ENCODE measurements at regions not wholly inside any gene's neighbourhood (a gene's known extent, or its start where the extent isn't known, plus 50 kb on each side); places are given as distances from the start of the nearest gene placed in this dataset.
"Not testable (repeated sequence)": the region's sequence is repeated elsewhere in the genome, so short reads cannot be mapped to it uniquely, and the experiment has no call there.

DNA sequence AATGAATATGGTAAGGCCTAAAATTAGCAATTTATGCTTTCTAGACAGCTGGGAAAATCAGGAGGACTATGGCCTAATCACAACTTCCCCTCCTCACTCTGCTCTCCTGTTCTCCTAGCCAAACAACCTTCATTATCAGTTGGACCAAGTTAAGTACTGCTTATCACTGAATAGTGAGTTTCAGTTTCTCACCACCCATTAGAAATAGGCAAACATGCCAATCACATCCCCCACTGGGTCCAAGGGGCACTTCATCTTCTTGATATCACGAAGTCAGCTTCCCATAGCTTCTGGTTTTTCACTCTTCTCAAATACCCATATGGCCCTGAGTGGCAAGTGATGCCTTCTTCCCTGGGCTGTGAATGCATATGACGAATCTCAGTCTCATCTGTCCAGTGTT lies 689.6 kb downstream of the SLITRK5 start:
- no peak for DNase-seq (ENCODE audit: low read depth in 4 of 4, low spot score in 3 of 4)

DNA sequence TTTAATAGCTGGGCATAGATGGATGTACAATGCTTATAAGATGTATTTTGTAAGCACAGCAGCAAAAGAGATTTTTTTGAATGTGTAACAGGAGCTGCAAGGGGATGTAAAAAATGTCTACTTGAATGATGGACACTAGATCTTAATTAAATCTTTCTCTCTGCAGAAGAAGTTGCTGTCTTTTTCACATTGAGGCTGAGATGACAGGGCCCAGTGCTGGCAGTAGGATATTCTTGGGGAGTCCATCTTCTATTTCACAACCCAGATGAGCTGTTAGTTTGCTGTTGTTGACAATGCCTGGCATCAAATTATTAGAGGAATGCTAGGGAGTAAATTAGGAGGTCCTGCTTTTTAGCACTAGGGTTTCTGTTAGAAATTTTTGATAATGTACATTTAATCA lies 698.7 kb downstream of the SLITRK5 start:
- DNase-seq (ENCODE audit: low read depth in 4 of 4, low spot score in 3 of 4) = no peak

DNA sequence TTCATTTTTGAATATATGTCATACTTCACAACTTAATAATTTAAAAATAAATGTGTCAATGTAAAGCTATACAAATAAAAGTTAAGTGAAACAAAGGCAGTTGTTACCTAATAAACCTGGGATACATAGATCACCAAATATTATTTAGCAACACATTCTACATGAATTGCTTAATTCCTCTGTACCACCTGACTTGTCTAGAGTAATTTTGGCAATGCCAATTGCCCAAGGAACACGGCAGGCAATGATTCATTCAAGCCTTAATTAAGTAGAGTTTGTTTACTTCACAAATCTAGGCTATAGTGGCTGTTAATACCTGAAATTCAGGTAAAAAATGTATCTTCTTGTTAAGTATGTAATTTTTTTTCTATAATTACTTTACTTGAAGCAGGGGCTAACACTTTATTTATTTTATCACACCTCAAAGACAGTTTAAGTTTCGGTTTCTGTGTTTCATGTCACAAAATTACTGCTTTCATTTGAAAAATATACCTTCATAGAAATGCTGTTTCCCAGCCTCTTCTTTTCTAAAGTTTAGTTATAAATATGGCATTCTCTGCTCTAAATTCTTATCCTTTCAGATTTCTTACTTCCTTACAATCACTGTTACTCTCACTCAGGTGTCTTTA lies 705.7 kb downstream of the SLITRK5 start:
- no peak for DNase-seq (ENCODE audit: low read depth in 4 of 4, low spot score in 3 of 4)

DNA sequence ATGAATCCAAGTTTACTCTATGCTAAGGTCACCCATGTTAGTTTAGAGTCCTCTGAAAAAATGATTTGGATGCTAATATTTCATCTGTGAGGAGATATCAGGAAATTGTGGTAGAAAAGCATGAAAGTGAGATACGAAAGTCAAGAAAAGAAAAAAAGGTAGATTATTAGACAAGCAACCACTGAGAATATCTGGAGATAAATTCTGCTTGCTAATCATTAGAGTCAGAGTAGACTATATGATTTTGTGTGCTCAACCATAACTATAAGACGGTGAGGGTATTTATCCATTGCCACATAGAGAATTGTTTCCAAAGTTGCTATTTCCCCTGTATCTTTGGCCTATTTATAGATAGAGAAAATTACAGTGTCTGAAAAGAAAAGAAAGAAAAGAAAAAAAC lies 706.7 kb downstream of the SLITRK5 start:
- no peak for DNase-seq (ENCODE audit: low read depth in 4 of 4, low spot score in 3 of 4)

DNA sequence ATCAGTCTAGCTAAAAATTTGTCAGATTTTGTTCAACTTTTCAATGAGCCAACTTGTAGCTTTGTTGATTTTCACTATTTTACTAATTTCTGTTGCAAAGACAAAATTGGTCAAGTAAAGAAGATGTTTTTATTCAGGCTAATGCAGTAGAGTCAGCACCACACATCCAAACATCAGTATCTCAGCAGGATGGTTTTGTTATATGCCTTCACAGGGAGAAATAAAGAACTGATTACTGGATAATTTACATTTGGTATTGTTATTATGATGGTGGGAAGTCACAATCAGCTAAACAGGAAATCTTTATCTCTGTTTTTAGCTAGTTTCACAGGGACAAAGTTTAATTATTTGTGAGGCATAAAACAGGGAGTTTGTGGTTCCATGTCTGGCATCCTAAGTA lies 713.4 kb downstream of the SLITRK5 start:
- no peak for DNase-seq (ENCODE audit: low read depth in 4 of 4, low spot score in 3 of 4)

DNA sequence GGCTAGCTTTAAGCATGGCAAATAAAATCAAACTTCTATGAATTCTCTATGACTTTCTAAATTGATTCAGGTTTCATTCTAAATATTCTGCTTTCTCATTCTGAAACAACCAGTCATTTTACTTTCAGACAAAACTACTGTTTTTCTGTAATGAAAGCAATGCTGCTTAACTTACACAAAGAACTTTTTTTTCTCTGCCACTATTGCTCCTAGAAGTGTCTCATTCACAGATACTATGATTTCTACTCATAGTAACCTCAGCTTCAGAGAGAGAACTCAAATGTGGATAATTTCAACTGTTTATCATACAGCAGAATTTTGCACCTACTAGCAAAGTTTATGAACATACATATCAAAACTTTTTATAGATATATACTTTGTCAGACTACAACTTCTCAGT lies 724.6 kb downstream of the SLITRK5 start:
- no peak for DNase-seq (ENCODE audit: low read depth in 4 of 4, low spot score in 3 of 4)

DNA sequence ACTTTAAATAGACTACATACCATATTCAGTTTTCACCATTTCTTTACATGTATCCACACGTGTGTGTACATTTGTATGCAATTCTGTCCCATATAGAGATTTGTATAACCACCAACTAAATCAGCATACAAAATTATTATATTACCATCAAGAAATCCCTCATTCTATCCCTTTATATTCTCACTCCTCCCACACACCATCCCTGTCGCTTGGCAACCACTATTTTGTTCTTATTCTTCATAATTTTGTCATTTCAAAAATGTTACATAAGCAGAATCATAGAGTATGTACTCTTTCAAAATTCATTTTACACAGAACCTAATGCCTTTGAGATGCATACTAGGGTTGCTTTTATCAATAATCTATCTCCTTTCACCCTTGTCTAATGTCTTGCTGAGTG lies 740.5 kb downstream of the SLITRK5 start:
- no peak for DNase-seq (ENCODE audit: low read depth in 4 of 4, low spot score in 3 of 4)

DNA sequence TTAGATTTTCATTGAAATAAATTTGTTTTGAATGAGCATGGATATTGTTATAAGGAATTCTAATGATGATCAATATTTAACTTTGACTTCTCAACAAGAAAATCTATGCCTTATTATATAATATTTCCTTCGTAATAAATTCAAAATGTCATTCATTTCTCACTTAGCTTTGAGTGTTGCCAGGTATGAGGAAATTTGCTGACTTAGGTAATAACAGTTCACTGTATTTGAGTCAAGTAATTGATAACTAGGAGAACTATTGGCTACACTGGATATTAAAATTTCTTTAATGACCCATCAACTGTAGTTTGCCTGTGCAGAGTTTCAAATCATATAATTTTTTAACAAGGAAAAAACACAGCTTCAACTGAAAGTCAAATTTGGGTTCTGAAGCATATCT lies 746.6 kb downstream of the SLITRK5 start:
- no peak for DNase-seq (ENCODE audit: low read depth in 4 of 4, low spot score in 3 of 4)

DNA sequence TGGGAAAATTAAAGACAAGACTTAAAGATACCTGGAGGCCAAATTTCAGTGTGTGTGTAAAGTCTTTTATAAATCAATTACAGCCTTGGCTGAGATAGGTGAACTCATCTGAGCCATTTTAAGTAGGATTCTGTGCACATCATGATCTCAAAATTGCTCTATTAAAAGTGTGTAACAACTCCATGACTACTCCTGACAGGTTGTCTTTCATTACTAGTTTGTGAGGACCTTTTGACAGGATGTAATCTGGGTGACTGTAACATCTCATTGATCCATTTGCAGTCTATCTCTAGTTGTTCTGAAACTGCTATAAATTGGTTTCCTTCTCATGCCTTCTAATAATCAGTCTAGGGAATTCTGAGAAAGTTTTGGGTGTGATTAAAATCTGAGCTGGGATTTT lies 753.3 kb downstream of the SLITRK5 start:
- DNase-seq (ENCODE audit: low read depth in 4 of 4, low spot score in 3 of 4) = no peak

DNA sequence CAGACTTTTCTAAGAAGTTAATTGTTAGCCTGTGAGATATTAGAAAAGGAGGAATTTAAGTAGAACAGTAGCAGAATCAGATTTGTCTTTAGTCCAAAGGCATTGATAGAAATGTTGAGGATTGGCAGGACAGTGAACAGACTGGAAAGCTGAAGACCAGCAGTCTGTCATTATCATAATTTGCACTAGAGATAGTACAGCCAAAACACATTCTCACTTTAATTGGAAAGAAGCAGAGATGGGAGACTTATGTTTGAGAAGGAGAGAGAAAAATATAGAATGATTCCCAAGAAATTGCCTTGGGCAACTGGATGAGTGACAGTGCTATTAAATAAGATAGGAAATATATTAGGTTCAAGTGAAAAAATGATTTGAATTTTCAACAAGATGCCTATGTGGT lies 755.5 kb downstream of the SLITRK5 start:
- DNase-seq (ENCODE audit: low read depth in 4 of 4, low spot score in 3 of 4) = no peak

DNA sequence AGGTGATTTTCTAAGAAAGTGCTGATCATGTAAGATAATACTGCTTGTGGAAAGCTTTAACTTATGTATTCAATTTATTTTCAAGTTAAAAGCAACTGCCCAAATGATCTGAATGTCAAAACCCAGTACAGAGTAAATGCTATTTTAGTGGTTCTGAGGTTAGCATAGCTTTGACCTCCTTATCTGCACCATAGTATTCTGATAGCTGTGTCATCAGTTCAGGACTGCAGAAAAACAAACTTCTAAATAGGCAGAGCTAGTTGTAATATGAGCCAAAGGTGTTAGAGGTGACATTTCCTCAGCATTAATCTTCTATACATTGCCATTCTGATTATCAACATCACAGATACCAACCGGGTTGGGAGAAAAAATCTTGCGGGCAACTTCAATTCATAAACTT lies 758.7 kb downstream of the SLITRK5 start:
- no peak for DNase-seq (ENCODE audit: low read depth in 4 of 4, low spot score in 3 of 4)

DNA sequence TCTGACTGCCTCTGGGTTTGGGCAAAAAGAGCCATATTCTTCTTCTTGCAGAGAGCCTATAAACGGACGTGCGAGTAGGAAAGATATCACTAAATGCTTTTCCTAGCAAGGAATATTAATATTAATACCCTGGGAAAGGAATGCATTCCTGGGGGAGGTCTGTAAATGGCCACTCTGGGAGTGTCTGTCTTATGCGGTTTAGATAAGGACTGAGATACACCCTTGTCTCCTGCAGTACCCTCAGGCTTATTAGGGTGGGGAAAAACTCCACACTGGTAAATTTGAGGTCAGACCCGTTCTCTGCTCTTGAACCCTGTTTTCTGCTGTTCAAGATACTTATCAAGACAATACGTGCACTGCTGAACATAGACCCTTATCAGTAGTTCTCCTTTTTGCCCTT lies 763.8 kb downstream of the SLITRK5 start:
- DNase-seq (ENCODE audit: low read depth in 4 of 4, low spot score in 3 of 4) = no peak

DNA sequence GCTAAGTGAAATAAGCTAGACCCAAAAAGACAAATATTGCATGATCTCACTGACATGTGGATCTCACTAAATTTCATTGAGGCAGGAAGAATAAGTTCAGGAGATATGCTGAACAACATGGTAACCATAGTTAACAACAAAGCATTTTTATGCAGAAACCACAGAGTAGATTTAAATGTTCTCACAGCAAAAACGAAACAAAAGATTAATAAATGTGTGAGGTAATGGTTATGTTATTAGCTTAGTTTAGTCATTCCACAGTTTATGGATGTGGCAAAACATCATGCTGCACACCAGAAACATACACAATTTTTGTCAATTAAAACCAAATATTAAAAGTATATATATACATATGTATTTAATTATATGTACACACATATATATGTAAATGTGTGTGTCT lies 765.8 kb downstream of the SLITRK5 start:
- no peak for DNase-seq (ENCODE audit: low read depth in 4 of 4, low spot score in 3 of 4)

DNA sequence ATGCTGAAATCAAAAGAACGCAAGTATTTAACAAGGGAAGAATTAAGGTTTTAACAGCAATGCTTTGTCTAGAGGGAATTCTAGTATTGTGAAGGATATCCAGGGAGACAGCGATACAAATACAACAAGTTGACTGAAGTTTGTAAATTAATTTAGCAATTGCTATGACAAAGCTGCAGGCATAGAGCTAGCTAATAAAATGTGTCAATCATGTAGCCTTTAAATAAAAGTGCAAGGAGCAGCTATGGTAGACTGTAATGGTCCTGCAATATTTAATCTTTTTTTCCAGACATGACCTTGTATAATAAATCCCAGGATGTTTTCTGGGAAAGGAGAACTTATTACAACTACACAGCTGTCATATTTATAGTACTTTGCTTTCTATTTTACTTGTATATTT lies 779.3 kb downstream of the SLITRK5 start:
- no peak for DNase-seq (ENCODE audit: low read depth in 4 of 4, low spot score in 3 of 4)

DNA sequence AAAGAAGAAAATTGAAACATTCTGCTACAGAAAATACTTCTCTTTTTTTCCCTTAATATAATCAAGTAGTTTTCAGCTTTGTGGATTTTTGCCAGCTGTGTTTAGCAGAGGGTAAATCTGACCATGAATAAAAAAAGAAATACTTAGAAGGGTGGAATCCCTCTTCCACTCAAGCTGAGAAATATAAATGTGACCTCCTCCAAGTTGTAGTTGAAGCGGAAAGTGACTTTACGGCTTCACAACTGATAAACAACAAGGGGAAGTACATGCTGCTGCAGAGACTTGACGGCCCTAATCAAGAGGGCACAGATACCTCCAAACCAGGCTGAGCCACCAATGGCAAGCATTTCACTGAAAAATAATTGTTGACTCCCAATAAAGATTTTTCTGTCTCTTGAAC lies 785.0 kb downstream of the SLITRK5 start:
- no peak for DNase-seq (ENCODE audit: low read depth in 4 of 4, low spot score in 3 of 4)

DNA sequence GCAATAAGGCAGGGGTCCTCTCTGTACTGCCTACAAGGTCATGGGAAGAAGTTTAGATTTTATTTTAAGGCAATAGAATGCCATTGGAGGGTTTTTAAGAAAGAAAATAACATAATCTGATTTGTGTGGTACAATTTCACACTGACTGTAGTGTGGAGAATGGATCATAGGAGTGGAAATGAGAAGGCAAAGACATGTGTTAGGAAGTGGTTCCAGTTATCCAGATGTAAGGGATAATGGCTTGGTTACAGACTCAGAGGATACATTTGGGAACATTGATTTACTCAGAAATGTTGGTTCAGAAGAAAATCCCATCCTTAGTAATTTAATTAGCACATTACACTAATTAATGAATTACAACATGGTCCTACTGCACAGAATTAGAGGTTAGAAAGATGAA lies 788.2 kb downstream of the SLITRK5 start:
- DNase-seq (ENCODE audit: low read depth in 4 of 4, low spot score in 3 of 4) = no peak

DNA sequence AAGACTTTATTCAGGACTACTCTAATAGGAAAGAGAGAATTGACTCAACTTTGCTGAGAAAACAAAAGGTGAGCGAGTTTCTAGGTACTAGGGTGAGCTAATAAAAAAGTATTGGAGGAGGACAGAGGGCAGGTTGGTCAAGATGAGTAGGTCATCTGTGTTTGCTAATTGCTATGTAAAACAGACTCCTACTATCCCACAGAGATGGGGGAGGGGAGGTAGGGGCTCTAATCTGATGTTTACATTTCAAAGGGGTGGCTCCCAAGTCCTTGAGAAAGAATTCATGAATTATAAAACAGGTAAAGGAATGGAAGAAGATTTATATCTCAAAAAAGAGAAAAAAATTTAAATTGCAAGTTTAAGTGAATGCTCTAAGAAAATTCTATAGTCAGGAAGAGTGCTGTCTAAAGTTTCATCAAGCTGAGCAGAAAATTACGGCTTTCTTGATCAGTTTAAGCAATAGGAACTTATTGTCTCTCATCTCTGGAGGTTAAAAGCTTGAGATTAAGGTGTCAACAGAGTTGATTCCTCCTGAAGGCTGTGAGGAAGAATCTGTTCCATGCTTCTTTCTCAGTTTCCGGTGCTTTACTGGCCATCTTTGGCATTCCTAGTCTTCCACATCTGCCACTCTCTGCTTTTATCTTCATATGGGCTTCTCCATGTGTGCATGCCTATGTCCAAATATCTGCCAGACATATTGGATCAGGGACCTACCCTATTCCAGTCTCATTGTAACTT lies 790.3 kb downstream of the SLITRK5 start:
- no peak for DNase-seq (ENCODE audit: low read depth in 4 of 4, low spot score in 3 of 4)

DNA sequence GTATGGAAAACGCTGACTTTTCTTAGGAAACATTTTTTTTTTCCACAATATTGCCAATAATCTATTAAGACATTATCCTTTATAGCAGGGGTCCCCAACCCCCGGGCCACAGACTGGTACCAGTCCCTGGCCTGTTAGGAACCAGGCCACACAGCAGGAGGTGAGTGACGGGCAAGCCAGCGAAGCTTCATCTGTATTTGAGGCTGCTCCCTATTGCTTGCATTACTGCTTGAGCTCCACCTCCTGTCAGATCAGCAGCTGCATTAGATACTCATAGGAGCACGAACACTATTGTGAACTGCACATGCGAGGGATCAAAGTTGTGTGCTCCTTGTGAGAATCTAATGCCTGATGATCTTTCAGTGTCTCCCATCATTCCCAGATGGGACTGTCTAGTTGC lies 793.7 kb downstream of the SLITRK5 start:
- DNase-seq (ENCODE audit: low read depth in 4 of 4, low spot score in 3 of 4) = no peak

DNA sequence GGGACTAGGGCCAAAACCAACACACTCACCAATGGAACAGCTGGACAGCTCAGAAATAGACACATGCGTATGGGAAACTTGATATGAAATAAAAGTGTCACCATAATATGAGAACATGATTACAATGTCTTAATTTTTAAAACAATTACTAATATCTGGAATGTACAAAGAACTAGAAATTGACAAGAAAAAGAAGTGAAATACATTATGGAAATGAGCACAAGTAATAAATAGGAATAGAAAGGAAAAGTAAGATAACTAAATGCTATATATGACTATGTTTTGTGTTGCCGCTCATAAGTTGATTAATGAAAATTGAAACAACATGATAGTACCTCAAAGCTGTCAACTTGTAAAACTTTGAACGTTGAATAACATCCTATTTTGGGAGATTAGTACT lies 801.1 kb downstream of the SLITRK5 start:
- no peak for DNase-seq (ENCODE audit: low read depth in 4 of 4, low spot score in 3 of 4)

DNA sequence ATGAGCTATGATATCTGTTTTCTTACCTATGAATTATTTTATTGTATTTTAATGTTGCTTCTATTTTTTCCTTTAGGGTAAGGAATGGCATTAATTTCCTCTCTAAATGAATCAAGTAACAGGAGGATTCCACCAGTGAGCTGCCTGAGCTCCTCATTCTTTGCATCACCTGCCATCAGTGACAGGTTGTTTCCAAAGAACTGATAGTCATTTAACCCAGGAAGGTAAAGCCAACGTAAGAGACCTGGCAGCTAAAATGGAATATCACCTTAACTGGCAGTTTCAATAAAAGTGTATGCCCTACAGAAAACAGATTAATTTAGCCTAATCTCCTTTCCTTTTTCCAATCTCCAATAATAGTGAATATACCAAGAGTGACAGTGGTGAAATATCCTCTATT lies 812.0 kb downstream of the SLITRK5 start:
- no peak for DNase-seq (ENCODE audit: low read depth in 4 of 4, low spot score in 3 of 4)

DNA sequence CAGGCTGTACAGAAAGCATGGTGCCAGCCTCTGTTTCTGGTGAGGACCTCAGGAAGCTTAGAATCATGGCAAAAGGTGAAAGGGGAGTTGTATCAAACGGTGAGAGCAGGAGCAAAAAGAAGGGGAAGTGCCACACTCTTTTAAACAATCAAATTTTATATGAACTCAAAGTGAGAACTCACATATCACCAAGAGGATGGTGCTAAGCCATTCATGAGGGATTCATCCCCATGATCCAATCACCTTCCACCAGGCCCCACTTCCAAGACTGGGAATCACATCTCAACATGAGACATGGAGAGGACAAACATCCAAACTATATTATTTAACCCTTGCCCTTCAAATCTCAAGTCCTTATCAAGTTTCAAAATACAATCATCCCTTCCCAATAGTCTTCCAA lies 836.7 kb downstream of the SLITRK5 start:
- no peak for DNase-seq (ENCODE audit: low read depth in 4 of 4, low spot score in 3 of 4)

DNA sequence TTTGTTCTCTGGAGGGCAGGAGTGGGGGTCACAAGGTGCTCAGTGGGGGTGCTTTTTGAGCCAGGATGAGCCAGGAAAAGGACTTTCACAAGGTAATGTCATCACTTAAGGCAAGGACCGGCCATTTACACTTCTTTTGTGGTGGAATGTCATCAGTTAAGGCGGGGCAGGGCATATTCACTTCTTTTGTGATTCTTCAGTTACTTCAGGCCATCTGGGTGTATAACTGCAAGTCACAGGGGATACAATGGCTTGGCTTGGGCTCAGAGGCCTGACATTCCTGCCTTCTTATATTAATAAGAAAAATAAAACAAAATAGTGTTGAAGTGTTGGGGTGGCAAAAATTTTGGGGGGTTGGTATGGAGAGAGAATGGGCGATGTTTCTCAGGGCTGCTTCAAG lies 841.8 kb downstream of the SLITRK5 start:
- not testable (repeated sequence) for DNase-seq (ENCODE audit: low read depth in 4 of 4, low spot score in 3 of 4)
